GM18870 (cell line): ENCODE measurements at regions not wholly inside any gene's neighbourhood (a gene's known extent, or its start where the extent isn't known, plus 50 kb on each side); places are given as distances from the start of the nearest gene placed in this dataset.

Source experiments
- ATAC-seq: cut with Tn5 transposase; IDR thresholded peaks from one replicate; pipeline ENCODE4 v1.9.1; 2021; ENCODE audit warnings: moderate library complexity; ENCODE audit not compliant: unreplicated experiment

GRCh38 chr15:35657679-35658311 is 111.8 kb upstream of the DPH6 start:
- ATAC-seq = no peak

GRCh38 chr15:35663956-35664355 is 118.0 kb upstream of the DPH6 start:
- ATAC-seq = no peak

- no peak for ATAC-seq
Measured at GRCh38 chr15:35665896-35666536, 120.1 kb upstream of the DPH6 start.

DNA sequence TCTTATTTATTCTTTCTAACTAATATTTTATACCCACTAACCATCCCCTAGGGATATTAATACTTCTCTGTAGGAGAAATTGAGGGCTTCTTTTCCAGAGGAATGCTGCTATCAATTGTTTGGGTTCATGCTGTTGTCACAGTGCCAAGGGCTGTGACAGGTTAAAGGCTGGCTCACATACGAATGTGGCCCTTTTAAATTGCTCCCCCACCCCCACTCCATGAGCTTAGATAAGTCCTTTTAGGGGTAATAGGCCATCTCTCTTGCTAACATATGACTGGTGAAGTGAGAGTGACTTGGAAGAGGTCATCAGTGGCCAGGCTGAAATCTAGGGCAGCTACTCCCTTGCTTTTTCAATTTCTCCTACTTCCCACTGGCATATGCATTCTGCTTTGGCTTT is 121.9 kb upstream of the DPH6 start:
- no peak for ATAC-seq

DNA sequence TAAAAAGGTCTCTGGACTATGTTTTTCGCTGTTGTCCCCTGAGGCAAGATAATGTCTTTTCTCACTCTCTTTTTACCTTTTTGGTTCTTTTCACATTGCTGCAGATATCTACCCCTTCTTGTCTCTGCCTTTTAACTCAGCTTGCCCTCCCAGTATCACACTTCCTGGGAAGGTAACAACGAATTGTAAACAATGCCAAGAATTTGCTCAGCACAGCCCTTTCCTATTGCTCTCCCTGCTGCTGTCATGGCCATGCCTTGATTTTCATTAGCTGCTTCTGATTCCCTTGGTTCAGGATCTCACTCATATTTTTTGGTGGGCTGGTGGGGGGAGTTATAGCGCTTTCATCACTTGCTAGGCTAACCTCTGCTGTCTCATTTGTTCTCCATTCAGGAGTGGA is 123.1 kb upstream of the DPH6 start:
- ATAC-seq = no peak

- ATAC-seq = no peak
Measured at GRCh38 chr15:35669432-35670045, 123.6 kb upstream of the DPH6 start.

DNA sequence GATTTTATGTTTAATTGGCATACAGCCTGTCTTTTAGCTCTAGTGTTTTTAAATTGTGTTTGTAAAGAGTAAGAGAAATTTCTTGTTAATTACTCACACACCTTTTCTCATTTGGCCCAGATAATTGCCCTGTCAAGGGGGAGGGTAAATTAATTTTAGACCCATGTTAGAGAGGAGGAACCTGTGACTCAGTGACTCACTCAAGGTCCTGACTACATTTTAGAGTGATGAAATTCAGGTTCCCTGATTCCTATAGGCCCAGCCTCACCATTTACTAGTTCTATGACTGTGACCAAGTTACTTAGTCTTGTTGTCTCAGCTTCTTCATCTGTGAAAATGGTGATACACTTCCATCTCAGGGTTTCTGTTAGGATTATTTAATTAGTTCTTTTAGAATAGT is 125.2 kb upstream of the DPH6 start:
- no peak for ATAC-seq

GRCh38 chr15:35671981-35672380 is 126.0 kb upstream of the DPH6 start:
- no peak for ATAC-seq

- ATAC-seq = peak; percentile 87
Measured at GRCh38 chr15:35673093-35673684, 127.2 kb upstream of the DPH6 start.

DNA sequence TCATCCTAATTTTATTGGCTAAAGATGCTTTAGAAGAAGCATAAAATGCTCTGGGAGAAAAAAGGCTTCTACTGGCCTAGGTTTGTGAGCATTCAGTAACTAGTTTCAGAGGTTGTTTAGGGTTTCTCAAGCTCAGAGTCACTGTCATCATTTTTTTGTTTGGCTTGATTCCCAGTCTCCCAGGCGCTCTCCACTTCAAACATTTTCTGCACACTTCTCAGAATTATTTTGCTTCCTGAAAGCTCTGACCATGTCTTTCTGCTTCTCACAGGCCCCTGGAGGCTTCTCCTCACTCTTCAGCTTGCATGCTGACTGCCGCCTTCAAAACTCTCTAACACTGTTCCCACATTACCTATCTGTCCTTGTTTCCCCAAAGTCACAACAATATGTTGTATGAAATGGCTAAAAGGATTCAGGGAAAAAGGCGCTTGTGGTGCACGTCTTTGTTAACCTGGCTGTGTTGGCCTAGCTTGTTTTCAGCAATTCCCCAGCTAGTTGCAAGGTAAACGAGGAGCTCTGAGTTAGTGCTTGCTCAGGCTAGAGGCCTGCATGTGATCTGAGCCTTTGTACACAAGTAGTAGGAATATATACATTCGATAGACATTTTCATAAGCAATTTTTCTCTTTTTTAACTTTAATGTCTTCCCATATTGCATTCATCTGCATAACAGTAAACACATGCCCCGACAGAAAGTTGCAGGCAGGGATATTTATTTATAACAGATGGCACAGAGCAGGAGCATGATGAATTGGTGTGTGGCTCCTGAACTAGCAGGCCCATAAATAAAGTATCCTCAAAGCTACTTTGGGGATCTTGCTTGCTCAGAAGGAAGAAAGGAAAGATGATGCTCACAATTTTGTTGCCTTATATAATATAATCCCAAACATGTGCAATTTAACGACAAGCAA is 129.2 kb upstream of the DPH6 start:
- ATAC-seq = no peak

DNA sequence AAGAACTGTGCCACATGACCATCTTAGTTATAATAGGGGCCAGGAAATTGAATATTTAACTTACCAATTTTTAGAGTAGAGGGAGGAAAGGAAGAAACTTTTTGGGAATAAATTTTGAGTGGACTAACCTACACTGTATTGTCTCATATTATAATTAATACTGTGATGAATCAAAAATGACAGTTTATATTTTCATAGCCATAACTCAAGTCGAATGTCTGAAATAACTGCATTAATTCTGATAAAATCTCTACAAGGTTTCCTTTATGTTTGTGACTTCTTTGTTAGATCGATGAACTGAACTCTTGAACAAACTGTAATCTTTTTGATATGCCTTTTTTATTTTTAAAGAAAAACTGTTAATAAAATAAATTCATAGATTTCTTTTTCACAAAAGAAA is 132.8 kb upstream of the DPH6 start:
- ATAC-seq = no peak

- no peak for ATAC-seq
Measured at GRCh38 chr15:35679186-35679585, 133.2 kb upstream of the DPH6 start.

DNA sequence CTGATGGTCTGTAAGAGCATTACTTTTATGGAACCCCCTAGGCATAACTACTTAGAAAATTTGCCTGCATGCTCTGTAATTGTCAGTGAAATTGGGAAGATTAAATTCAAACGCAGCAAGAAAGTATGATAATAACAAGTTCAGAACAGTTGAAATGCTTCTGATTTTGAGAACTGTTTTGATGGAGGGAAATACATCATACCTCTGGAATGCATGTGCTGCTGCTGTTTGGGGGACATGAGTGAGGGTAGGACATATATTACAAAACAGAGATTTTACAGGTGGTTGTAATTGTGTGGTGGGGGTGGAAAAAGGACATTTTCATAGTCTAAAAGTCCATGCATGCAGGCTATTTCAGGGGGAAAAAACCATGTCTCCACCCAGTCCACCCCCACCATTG is 135.0 kb upstream of the DPH6 start:
- ATAC-seq = no peak

- ATAC-seq = no peak
Measured at GRCh38 chr15:35686347-35686746, 140.4 kb upstream of the DPH6 start.

DNA sequence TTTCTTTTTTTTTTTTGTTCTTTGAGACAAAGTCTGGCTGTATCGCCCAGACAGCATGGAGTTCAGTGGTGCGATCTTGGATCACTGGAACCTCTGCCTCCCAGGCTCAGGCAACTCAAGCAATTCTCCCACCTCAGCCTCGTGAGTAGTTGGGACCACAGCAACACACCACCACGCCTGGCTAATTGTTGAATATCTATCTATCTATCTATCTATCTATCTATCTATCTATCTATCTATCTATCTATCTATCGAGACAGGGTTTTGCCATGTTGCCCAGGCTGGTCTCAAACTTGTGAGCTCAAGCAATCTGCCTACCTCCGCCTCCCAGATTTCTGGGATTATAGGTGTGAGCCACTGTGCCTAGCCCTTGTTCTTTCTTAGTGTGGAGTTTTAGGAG is 143.3 kb upstream of the DPH6 start:
- ATAC-seq = no peak

DNA sequence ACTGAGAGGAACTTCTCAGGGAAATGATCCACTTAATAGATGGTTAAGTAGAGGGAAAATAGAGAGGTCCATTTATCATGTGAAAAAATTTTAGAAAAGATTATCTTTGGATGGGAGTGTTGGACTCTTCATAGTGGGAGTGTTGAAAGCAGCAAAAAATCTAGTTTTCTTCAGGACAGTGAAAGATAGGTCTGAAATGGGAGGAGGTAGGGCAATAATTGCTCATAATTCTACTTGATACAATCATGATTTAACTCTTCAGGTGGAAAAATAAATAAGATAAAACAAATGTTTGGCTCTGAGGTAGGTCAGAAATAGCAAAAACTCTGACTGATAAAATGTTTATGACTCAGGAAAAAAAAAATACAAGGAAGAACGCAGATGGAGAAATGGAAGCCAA is 144.1 kb upstream of the DPH6 start:
- no peak for ATAC-seq

DNA sequence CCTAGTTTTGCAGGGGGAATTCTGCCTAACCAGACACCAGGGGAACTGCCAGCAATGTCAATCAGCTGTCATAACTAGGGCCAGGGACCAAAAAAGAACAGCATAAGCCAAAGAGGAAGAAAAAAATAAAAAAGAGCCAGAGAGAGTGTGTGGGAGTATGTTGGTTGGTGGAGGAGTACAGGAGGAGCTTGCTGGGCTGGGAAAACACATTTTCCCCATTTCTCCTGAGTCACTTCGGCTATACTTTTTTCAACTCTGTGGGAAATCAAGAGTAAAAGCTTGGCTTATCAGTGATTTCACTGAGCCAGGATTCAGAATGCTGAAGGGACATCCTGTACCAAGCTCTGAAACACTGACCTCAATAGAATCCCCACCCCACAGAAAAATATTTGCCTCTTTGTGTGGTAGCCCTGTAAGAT is 144.7 kb upstream of the DPH6 start:
- ATAC-seq = no peak

- no peak for ATAC-seq
Measured at GRCh38 chr15:35691173-35691761, 145.3 kb upstream of the DPH6 start.

DNA sequence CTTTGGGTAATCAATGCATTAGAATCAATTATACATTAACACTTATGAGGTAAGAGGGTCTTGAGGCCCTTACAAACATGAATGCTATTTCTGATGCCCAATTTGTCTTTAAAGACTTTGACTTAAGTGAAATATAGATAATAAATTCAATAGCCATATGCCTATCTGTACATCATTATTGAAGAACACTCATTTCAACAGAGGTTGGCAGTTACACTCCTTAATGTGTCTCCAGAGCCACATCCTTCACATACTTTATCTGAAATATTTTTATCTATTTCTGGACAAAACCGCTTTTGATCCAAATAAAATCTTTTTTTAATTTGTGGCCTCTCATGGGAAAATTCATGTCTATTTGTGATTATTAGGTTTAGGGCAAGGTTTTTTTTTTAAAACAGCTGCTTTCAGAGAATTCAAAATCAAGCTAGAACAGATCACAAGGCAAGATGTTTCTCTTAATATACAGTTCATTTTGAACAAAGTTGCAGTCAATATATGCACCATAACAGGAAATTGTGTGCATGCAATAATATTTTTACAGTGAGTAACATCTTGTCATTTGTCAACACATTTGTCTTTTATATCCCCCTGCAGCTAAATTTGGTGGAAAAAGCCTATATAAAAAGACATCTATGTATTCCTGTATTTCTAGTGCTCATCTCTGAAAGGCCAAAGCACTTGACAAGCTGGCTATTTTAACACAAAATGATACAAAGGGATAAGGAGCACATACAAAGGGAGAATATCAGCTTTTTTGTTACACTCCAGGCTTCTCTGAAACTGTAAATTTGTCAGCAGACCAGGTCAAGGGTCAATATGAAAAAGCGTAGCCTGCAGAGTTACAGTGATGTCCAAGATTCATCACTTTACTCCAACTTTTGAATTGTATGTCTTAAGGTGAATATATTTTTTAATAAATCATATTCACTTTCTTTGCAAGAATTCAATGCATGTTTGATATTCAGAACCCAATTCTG is 146.2 kb upstream of the DPH6 start:
- ATAC-seq = no peak

DNA sequence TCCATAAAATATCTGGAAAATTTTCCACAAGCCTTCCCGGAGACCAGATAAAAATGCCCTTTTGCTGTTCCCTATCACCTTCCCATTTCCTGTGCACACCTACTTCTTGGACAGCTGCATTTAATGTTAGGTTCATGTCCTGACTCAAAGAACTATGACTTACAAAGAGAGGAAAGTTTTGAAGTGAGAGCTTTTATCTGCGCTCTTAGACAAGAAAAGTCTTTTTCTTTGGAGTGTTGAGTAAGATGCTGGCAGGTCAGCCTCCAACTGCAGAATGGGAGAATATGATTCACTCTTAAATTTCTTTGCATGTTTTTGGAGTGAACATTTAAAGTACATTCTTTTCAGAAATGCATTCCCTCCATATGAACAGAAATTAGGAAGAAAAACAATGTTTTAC is 147.3 kb upstream of the DPH6 start:
- ATAC-seq = no peak
